ENCODE measurements at regions not wholly inside any gene's neighbourhood (a gene's known extent, or its start where the extent isn't known, plus 50 kb on each side); places are given as distances from the start of the nearest gene placed in this dataset.

- no peak for DNase-seq
These were observed 623.3 kb upstream of the CDH4 start for GRCh38 chr20:60628749-60629148.

DNA sequence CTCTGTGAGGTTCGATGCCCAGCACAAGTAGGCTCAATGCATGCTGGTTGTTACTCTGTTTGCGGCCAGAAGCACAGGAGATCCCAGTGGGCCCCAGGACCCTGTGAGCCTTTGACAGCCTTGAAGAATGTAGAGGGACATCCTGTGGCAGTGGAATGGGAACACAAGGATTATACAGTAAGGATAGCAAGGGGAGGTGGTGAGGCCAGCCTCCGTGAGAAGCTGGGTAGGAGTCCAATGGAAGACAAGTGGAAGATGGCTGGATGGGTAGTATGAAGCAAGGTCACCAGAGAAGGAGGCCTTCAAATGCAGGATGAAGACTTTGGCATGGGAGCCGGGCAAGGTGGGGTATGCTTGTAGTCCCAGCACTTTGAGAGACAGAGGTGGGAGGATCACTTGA is 622.9 kb upstream of the CDH4 start:
- no peak for DNase-seq

DNA sequence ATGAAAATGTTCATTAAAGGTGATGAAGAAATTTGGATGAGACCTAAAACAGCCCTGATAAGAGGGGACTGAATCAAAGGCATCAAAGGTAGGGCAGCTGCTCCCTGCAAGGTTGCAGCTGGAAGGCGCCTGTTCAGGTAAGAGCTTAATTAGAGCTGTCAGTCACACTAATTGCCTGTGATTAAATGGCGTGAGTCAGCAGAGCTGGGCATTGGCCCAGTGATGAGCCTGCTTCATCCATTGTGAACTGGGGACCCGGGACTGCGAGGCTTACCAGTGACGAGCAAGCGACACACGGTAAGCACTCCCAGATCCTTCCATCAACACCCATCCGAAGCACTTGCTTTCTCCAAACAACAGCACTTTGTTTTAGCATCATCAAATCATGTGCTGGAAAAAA is 621.5 kb upstream of the CDH4 start:
- DNase-seq, result no peak

- no peak for DNase-seq
These were observed 620.3 kb upstream of the CDH4 start for GRCh38 chr20:60631585-60632287.

DNA sequence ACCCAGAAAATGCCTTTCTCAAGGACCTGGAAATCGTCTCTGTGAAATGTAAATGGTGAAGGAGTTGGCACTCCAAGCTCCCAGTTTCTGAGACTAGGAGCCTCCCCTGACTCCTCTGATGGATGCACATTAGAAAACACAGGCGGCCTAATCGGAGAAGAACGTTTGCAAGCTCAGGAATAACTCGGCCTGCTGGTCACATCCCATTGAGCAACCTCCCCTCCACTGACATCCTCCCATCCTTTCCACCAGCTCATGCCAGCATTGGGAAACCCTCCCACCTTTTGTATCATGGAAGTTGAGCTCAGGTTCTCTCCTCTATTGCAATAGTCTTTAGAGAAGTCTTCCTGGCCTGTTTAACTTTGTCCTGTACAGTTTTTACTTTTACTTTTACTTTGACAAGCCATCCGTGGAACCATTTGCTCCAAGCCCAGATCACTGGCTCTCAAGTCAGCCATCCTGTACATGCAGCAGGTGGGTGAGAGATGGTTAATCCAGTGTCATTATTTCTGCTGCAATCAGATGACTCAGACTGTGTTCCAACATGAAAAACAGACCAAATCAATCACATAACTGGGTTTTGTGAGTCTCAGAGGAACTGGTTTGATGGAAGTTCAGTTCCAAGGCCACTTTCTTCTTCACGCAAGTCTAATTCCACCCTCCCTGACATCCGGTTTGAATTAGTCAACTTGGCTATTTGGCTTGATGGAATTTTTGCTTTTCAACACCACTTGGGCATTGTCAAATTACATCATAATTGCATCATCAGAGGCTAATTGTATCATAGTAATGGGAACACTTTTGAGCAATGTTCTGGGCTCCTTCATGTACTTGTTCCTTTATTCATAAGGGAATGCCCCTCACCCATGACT is 619.4 kb upstream of the CDH4 start:
- DNase-seq, result no peak

DNA sequence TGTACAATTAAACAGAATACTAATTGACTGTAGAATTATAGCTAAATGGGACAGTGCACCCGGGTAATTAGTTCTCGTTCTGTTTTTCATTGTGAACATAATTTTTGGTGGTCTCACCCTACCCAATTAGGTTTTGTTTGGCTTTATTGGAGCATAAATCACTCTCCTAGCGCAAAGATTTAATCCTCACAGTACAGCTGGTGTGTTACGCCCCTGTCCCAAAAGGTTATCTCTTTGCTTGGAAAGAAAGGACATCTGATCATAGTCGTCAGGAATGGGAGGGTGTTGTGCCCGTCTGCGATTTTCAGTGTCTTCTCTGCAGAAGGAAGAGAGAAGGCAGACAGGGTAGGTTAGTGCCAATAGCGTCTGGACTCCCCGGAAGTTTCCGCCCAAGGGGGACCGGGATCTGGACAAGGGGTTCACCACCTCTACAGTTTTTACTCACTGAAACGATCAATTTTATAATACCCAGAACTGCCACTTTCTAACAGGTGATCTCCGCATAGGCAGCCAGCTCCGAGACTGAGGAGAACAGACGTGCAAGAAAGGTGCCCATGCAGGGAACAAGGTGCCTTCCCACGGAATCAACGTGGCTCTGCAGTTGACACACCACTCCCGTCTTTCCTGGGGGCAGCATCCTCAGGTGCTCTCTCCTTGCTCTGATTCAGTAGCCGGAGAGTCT is 617.4 kb upstream of the CDH4 start:
- no peak for DNase-seq

- DNase-seq, result no peak
These were observed 615.6 kb upstream of the CDH4 start for GRCh38 chr20:60636417-60636816.

- DNase-seq, result no peak
These were observed 614.3 kb upstream of the CDH4 start for GRCh38 chr20:60637801-60638200.

GRCh38 chr20:60638430-60639098 is 613.5 kb upstream of the CDH4 start:
- no peak for DNase-seq

GRCh38 chr20:60641879-60642447 is 610.1 kb upstream of the CDH4 start:
- no peak for DNase-seq

DNA sequence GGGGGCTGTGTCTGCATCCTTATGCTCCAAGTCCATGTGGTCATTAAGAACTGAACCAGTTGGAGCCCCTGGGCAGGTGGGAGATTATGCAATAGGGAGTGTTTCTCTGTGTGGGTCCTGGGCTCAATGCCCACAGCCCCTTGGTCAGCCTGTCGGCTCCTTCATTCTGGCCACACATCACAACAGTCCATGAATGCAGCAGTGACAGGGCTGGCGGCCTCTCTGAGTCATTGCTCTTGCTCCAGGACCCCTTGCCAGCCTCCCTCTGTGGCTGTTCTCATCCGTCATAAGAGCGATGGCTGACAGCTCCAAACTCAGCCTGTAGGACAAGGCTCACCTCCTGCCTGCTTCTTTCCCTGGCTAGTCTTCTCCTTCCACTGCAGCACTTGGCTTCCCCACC is 609.5 kb upstream of the CDH4 start:
- peak in 1 of 56 donors; percentile 21 for DNase-seq

GRCh38 chr20:60648556-60648955 is 603.5 kb upstream of the CDH4 start:
- DNase-seq, result no peak

DNA sequence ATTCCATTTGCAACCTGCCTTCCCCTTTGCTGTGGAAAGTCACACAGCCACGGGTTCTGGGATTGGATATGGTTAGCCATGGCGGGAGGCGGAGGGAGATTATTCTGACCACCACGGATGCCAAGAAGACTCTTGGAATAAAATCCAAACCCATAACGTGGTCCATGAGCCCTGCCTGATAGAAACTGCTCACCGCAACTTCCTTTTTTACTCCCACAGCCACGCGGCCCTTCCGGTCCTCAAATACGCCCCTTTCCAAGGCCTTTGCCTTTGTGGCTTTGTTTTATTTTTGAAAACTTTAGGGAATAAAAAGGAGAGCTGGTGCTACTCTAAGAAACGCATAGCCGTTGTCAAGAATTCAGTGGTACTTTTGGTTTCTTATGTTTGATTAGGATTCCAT is 602.5 kb upstream of the CDH4 start:
- DNase-seq, result no peak

DNA sequence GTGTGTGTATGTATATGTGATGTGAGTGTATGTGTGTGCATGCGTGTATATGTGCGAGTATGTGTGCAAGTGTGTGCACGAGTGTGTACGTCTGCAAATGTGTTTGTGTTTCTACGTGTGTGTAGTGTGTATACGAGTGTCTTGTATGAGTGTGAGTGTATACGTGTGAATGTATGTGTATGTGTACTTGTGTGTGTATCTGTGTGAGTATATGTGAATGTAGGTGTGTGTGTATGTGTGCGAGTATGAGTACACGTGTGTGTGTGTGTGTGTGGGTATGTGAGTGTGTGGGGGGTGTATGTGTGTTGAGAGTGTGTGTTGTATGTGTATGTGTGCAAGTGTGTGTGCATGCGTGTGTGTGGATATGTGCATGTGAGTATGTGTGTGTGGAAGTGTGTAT is 602.0 kb upstream of the CDH4 start:
- DNase-seq, result no peak

- DNase-seq, result no peak
These were observed 600.0 kb upstream of the CDH4 start for GRCh38 chr20:60652046-60652445.

DNA sequence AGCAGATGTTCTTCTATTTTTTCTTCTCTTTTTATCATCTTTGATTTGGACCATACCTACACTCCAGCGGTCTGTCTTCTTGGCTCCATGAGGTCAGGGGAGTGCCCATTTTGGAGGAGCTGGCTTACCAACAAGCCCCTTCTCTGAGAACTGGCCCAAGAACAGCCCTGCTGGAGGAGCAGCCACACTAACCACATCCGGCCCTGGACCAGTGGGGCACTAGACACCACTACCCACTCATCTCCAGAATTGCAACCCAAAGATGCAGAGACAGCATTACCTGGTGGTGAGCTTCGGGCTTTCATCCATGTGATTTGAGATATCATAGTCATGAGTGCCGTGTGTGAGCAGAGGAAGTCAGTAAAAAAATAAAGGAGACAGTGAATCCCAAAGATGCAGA is 599.4 kb upstream of the CDH4 start:
- no peak for DNase-seq

DNA sequence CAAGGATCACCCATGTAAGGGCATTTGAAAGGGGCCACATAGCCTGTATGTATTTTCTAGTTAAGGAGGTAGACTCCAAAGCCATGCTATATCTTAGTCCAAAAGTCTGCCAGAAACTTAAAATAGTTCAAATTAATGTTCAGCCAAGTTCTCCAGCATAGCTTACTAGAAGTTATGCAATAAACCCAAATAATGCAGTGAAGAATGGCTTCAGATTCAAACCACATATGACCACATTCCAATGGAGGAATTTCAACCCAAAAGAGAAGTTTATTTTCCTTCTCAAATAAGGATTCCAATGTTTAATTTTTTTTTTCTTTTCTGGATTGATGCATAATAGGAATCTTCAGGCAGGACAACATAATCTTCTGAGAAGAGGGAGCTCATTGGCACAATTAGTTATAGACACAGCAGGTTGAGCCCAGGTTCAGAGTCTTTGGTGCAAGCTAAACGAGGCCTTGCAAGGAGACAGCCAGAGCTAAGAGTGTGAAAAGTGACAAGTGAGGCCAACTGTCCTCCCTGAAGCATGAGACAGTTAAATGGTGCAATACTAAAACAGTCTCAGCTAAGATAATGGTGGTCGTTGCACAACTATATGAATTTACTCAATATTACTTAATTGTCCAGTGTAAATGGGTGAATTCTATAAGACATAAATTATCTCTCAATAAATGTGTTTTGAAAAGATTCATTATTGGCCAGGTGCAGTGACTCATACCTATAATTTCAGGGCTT is 598.8 kb upstream of the CDH4 start:
- no peak for DNase-seq

- no peak for DNase-seq
These were observed 593.4 kb upstream of the CDH4 start for GRCh38 chr20:60658681-60659080.

DNA sequence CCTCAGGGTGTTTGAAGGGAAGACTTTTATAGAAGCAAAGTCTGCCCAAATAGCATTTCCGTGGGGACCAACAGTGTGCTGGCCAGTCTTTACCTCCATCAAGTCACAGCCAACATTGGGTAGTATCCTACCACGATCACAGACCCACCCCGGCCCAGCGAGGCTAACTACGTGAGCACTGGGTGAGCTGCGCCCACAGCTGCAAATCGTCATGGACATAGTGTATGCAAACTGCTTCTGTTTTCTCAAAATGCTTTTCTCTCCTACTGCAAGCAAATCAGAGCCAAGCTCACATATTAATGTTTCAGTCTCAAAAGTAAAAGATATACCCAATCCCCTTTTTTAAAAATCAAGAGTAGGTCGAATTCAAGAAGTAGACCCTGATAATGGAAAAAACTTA is 592.8 kb upstream of the CDH4 start:
- no peak for DNase-seq

- no peak for DNase-seq
These were observed 589.8 kb upstream of the CDH4 start for GRCh38 chr20:60662307-60662706.

DNA sequence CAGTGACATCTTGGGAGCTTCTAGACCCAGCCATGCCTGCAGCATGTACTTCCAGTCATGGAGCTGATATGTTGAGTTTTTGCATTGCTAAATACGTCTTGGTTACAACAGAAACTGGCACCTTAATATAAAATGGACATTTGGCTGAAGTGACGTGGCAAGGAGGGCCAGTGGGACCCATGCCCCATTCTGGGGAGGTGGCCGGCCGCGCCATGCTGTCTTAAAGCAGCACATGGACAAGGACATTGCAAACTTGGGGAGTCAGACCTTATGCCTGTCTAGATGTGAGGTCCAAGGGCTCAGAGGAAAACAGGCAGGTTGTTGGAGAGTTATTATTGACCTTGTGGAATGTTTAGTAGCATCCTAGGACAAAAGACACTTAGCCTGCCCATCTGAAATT is 588.0 kb upstream of the CDH4 start:
- DNase-seq, result no peak

Measured in nucleus accumbens (tissue), 56 donors.